SK-N-SH treated with all-trans-retinoic acid at 6 μM for 48 hours (cell line): ENCODE measurements at regions not wholly inside any gene's neighbourhood (a gene's known extent, or its start where the extent isn't known, plus 50 kb on each side); places are given as distances from the start of the nearest gene placed in this dataset.

Experiments used
- ISL1 ChIP-seq: fragments of 250-450 bp; sonication (Bioruptor Pico); IDR thresholded peaks from 2 replicates; pipeline ENCODE4 v2.1.2; 2022; ENCODE audit warnings: mild to moderate bottlenecking, moderate library complexity
- RARB ChIP-seq: fragments of 250-450 bp; sonication (Bioruptor Pico); IDR thresholded peaks from 2 replicates; pipeline ENCODE4 v1.8.0; 2021; ENCODE audit warnings: mild to moderate bottlenecking, moderate library complexity
- TF ChIP-seq, protein P1 (sequence below): fragments of 250-450 bp; sonication (Bioruptor Pico); IDR thresholded peaks from 2 replicates; pipeline ENCODE4 v1.8.0; 2021; ENCODE audit warnings: low read depth, mild to moderate bottlenecking, moderate library complexity, borderline replicate concordance
- TF ChIP-seq, protein P2 (sequence below): fragments of 250-450 bp; sonication (Bioruptor Pico); IDR thresholded peaks from 2 replicates; pipeline ENCODE4 v1.8.0; 2020; ENCODE audit warnings: mild to moderate bottlenecking, moderate library complexity, borderline replicate concordance

DNA sequence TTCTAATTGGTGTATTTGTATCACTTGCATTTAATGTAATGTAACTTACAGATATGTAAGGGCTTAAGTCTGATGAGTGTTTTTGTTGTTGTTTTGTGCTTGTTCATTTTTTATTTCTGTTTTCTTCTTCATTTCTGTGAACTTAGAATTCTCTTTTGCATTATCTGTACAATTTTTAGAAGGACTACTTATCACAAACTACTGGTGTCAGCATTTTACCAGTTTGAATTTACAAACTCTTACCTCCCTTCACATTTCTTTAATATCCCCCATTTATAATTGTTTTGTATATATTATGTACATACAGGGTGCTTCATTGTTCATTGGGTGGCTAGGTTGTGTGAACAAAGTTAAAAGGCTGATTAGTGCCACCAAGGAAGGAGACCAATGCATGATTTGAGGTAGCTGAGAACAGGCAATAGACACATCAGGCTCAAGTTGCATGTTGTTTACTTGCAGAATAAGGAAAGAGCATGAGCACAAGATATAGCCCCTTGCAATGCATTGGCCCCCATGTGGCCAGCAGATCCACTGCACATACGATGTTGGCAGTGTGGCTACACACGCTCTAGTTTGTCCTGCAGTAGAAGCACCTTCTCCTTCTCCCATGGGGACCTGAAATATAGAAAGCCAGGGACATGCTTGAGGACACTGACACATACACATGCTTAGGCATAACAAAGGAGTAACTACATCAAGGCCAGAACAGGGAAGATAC, 198.2 kb downstream of the CD8B2 start:
- TF ChIP-seq, protein P1, sequence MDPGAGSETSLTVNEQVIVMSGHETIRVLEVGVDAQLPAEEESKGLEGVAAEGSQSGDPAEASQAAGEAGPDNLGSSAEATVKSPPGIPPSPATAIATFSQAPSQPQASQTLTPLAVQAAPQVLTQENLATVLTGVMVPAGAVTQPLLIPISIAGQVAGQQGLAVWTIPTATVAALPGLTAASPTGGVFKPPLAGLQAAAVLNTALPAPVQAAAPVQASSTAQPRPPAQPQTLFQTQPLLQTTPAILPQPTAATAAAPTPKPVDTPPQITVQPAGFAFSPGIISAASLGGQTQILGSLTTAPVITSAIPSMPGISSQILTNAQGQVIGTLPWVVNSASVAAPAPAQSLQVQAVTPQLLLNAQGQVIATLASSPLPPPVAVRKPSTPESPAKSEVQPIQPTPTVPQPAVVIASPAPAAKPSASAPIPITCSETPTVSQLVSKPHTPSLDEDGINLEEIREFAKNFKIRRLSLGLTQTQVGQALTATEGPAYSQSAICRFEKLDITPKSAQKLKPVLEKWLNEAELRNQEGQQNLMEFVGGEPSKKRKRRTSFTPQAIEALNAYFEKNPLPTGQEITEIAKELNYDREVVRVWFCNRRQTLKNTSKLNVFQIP (CRISPR knock-in tag): no peak
- TF ChIP-seq RARB (CRISPR knock-in tag) (no peak), ISL1 (CRISPR knock-in tag) (no peak)
- TF ChIP-seq, protein P2, sequence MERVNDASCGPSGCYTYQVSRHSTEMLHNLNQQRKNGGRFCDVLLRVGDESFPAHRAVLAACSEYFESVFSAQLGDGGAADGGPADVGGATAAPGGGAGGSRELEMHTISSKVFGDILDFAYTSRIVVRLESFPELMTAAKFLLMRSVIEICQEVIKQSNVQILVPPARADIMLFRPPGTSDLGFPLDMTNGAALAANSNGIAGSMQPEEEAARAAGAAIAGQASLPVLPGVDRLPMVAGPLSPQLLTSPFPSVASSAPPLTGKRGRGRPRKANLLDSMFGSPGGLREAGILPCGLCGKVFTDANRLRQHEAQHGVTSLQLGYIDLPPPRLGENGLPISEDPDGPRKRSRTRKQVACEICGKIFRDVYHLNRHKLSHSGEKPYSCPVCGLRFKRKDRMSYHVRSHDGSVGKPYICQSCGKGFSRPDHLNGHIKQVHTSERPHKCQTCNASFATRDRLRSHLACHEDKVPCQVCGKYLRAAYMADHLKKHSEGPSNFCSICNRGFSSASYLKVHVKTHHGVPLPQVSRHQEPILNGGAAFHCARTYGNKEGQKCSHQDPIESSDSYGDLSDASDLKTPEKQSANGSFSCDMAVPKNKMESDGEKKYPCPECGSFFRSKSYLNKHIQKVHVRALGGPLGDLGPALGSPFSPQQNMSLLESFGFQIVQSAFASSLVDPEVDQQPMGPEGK (CRISPR knock-in tag): no peak
